ENCODE measurements at regions not wholly inside any gene's neighbourhood (a gene's known extent, or its start where the extent isn't known, plus 50 kb on each side); places are given as distances from the start of the nearest gene placed in this dataset.

- no peak overlapping the region for H3K27ac Mint-ChIP-seq
- H3K9me3 Mint-ChIP-seq, result no peaks in the 10 kb centered on the region
- no peak overlapping the region for H3K4me3 ChIP-seq (ENCODE audit: low read length)
- no peak for DNase-seq
- no peaks in the 10 kb centered on the region for H3K36me3 ChIP-seq (ENCODE audit: control insufficient read depth, insufficient read depth, low read length)
- no peaks in the 10 kb centered on the region for H3K4me1 ChIP-seq (ENCODE audit: control insufficient read depth, insufficient read depth, low read length)
- no peak overlapping the region for H3K9ac ChIP-seq (ENCODE audit: extremely low read depth, low read length, poor library complexity, severe bottlenecking)
- H3K27me3 Mint-ChIP-seq (ENCODE audit: insufficient read depth), result no peaks in the 10 kb centered on the region
- no peak overlapping the region for H3K4me3 Mint-ChIP-seq
- H3K27ac ChIP-seq (ENCODE audit: low read depth, low read length), result no peak overlapping the region
- H3K36me3 Mint-ChIP-seq (ENCODE audit: low read depth), result no peaks in the 10 kb centered on the region
- H3K9me3 ChIP-seq (ENCODE audit: control insufficient read depth, low read length), result peaks cover 7% of the 10 kb centered on the region
- WGBS, 2 experiments (ENCODE audit: insufficient coverage in 1 of 2, insufficient read length in 1 of 2), result 90 to 100% methylated on average over 2 to 7 of the region's 7 CpGs
- no peaks in the 10 kb centered on the region for H3K27me3 ChIP-seq (ENCODE audit: control insufficient read depth, insufficient read depth, low read length, poor library complexity, severe bottlenecking)
- H3K4me1 Mint-ChIP-seq, result peaks cover 18% of the 10 kb centered on the region
- no peak for TF ChIP-seq CTCF (conservative IDR thresholded peaks at IDR 0.05)
Measured at GRCh38 chr2:175468431-175469098, 287.1 kb upstream of the ATP5MC3 start.

- no peak overlapping the region for H3K27ac Mint-ChIP-seq
Measured at GRCh38 chr2:175465101-175465500, 283.6 kb upstream of the ATP5MC3 start.

GRCh38 chr2:175464311-175464670, 282.8 kb upstream of the ATP5MC3 start:
- H3K27ac Mint-ChIP-seq, result no peak overlapping the region

More at GRCh38 chr2:175465101-175465500, 283.6 kb upstream of the ATP5MC3 start:
- DNase-seq, result no peak
- Histone ChIP-seq H3K36me3 (ENCODE audit: control insufficient read depth, insufficient read depth, low read length) (no peaks in the 10 kb centered on the region), H3K9me3 (ENCODE audit: control insufficient read depth, low read length) (peaks cover 10% of the 10 kb centered on the region), H3K27ac (ENCODE audit: low read depth, low read length) (no peak overlapping the region), H3K4me1 (ENCODE audit: control insufficient read depth, insufficient read depth, low read length) (no peaks in the 10 kb centered on the region), H3K9ac (ENCODE audit: extremely low read depth, low read length, poor library complexity, severe bottlenecking) (no peak overlapping the region), H3K27me3 (ENCODE audit: control insufficient read depth, insufficient read depth, low read length, poor library complexity, severe bottlenecking) (no peaks in the 10 kb centered on the region), H3K4me3 (ENCODE audit: low read length) (no peak overlapping the region)
- Mint-ChIP-seq H3K27me3 (ENCODE audit: insufficient read depth) (no peaks in the 10 kb centered on the region), H3K36me3 (ENCODE audit: low read depth) (no peaks in the 10 kb centered on the region), H3K4me3 (no peak overlapping the region), H3K9me3 (peaks cover 20% of the 10 kb centered on the region), H3K4me1 (peaks cover 21% of the 10 kb centered on the region)
- no peak for TF ChIP-seq CTCF (conservative IDR thresholded peaks at IDR 0.05)

More at GRCh38 chr2:175464311-175464670, 282.8 kb upstream of the ATP5MC3 start:
- Histone ChIP-seq H3K36me3 (ENCODE audit: control insufficient read depth, insufficient read depth, low read length) (no peaks in the 10 kb centered on the region), H3K27me3 (ENCODE audit: control insufficient read depth, insufficient read depth, low read length, poor library complexity, severe bottlenecking) (no peaks in the 10 kb centered on the region), H3K9ac (ENCODE audit: extremely low read depth, low read length, poor library complexity, severe bottlenecking) (no peak overlapping the region), H3K9me3 (ENCODE audit: control insufficient read depth, low read length) (peaks cover 10% of the 10 kb centered on the region), H3K4me1 (ENCODE audit: control insufficient read depth, insufficient read depth, low read length) (no peaks in the 10 kb centered on the region), H3K27ac (ENCODE audit: low read depth, low read length) (no peak overlapping the region), H3K4me3 (ENCODE audit: low read length) (no peak overlapping the region)
- peaks cover 18% of the 10 kb centered on the region for H3K4me1 Mint-ChIP-seq
- peaks cover 27% of the 10 kb centered on the region for H3K9me3 Mint-ChIP-seq
- H3K36me3 Mint-ChIP-seq (ENCODE audit: low read depth), result peaks cover 4% of the 10 kb centered on the region
- 95 to 98% methylated on average over 6 to 7 of the region's 7 CpGs for WGBS, 2 experiments (ENCODE audit: insufficient coverage in 1 of 2, insufficient read length in 1 of 2)
- TF ChIP-seq CTCF (conservative IDR thresholded peaks at IDR 0.05), result no peak
- H3K27me3 Mint-ChIP-seq (ENCODE audit: insufficient read depth), result no peaks in the 10 kb centered on the region
- no peak for DNase-seq
- H3K4me3 Mint-ChIP-seq, result no peak overlapping the region

Measured in endodermal cell (in vitro differentiated cells).